Muscle of leg (tissue), 3 donors: ENCODE measurements at regions not wholly inside any gene's neighbourhood (a gene's known extent, or its start where the extent isn't known, plus 50 kb on each side); places are given as distances from the start of the nearest gene placed in this dataset.

Source experiments
- DNase-seq: peaks from one replicate; pipeline ENCODE4 v3.0.0; 2013
- H3K27ac ChIP-seq: one replicate; pipeline ENCODE4 v1.5.1; 2013; ENCODE audit warnings: mild to moderate bottlenecking, low read length, control low read depth
- H3K27me3 ChIP-seq: one replicate; pipeline ENCODE4 v1.6.1; 2013; ENCODE audit warnings: low read length; ENCODE audit not compliant: control insufficient read depth, insufficient read depth
- H3K36me3 ChIP-seq: one replicate; pipeline ENCODE4 v1.6.1; 2013; ENCODE audit warnings: low read length; ENCODE audit not compliant: control insufficient read depth, insufficient read depth
- H3K4me1 ChIP-seq: one replicate; pipeline ENCODE4 v1.6.1; 2013; ENCODE audit warnings: low read length; ENCODE audit not compliant: control insufficient read depth, insufficient read depth
- H3K4me3 ChIP-seq: one replicate; pipeline ENCODE4 v1.5.1; 2013; ENCODE audit warnings: low read length, control low read depth
- H3K9me3 ChIP-seq: replicated peaks from 2 replicates; pipeline ENCODE4 v1.6.1; 2013; ENCODE audit warnings: low read depth, low read length; ENCODE audit not compliant: control insufficient read depth
- WGBS: methylation state at CpG from one replicate; pipeline ENCODE4 v1.1.5; 2013; ENCODE audit warnings: missing lambda C conversion rate; ENCODE audit not compliant: insufficient coverage; 5-methylcytosine and 5-hydroxymethylcytosine counted together

- H3K4me3 ChIP-seq = no peak overlapping the region
- H3K4me1 ChIP-seq = no peaks in the 10 kb centered on the region
- H3K36me3 ChIP-seq = no peaks in the 10 kb centered on the region
- no peak overlapping the region for H3K27ac ChIP-seq
- 82% methylated on average over 30 of the region's 30 CpGs for WGBS
- peaks cover 2% of the 10 kb centered on the region for H3K27me3 ChIP-seq
- no peak for DNase-seq
- H3K9me3 ChIP-seq = no peaks in the 10 kb centered on the region
Observed at GRCh38 chr2:238985931-238986446, 138.1 kb downstream of the TWIST2 start.

GRCh38 chr2:238986491-238987351, 138.8 kb downstream of the TWIST2 start:
- Histone ChIP-seq H3K27ac (no peak overlapping the region), H3K4me3 (no peak overlapping the region), H3K9me3 (no peaks in the 10 kb centered on the region), H3K36me3 (no peaks in the 10 kb centered on the region), H3K4me1 (no peaks in the 10 kb centered on the region), H3K27me3 (peaks cover 2% of the 10 kb centered on the region)
- WGBS = 82% methylated on average over 28 of the region's 41 CpGs
- no peak for DNase-seq

GRCh38 chr2:238987352-238987981, 139.6 kb downstream of the TWIST2 start:
- Histone ChIP-seq H3K36me3 (no peaks in the 10 kb centered on the region), H3K27me3 (peaks cover 2% of the 10 kb centered on the region), H3K4me3 (no peak overlapping the region), H3K4me1 (no peaks in the 10 kb centered on the region), H3K27ac (no peak overlapping the region), H3K9me3 (no peaks in the 10 kb centered on the region)
- WGBS = 78% methylated on average over 10 of the region's 14 CpGs
- DNase-seq = no peak

- Histone ChIP-seq H3K27ac (no peak overlapping the region), H3K9me3 (no peaks in the 10 kb centered on the region), H3K4me3 (no peak overlapping the region), H3K36me3 (no peaks in the 10 kb centered on the region), H3K27me3 (peaks cover 2% of the 10 kb centered on the region), H3K4me1 (no peaks in the 10 kb centered on the region)
- WGBS = 76% methylated on average over 4 of the region's 7 CpGs
- no peak for DNase-seq
Observed at GRCh38 chr2:238988105-238988504, 140.2 kb downstream of the TWIST2 start.

- DNase-seq = no peak
- Histone ChIP-seq H3K36me3 (no peaks in the 10 kb centered on the region), H3K27ac (no peak overlapping the region), H3K4me1 (no peaks in the 10 kb centered on the region), H3K9me3 (peaks cover 2% of the 10 kb centered on the region), H3K4me3 (no peak overlapping the region), H3K27me3 (peaks cover 2% of the 10 kb centered on the region)
- WGBS = 92% methylated on average over 5 of the region's 5 CpGs
Observed at GRCh38 chr2:238988752-238989151, 140.9 kb downstream of the TWIST2 start.

- Histone ChIP-seq H3K27me3 (peaks cover 2% of the 10 kb centered on the region), H3K4me1 (no peaks in the 10 kb centered on the region), H3K9me3 (peaks cover 4% of the 10 kb centered on the region), H3K4me3 (no peak overlapping the region), H3K36me3 (no peaks in the 10 kb centered on the region), H3K27ac (no peak overlapping the region)
- 96% methylated on average over 6 of the region's 10 CpGs for WGBS
- no peak for DNase-seq
Observed at GRCh38 chr2:238989484-238989883, 141.6 kb downstream of the TWIST2 start.

- H3K27ac ChIP-seq = no peak overlapping the region
- peaks cover 5% of the 10 kb centered on the region for H3K9me3 ChIP-seq
- H3K27me3 ChIP-seq = peaks cover 7% of the 10 kb centered on the region
- DNase-seq = no peak
- no CpG with 5 or more reads among the region's 3 CpGs for WGBS
- no peaks in the 10 kb centered on the region for H3K36me3 ChIP-seq
- peaks cover 13% of the 10 kb centered on the region for H3K4me1 ChIP-seq
- H3K4me3 ChIP-seq = no peak overlapping the region
Observed at GRCh38 chr2:238994432-238994831, 146.5 kb downstream of the TWIST2 start.

- Histone ChIP-seq H3K27ac (no peak overlapping the region), H3K4me1 (peaks cover 14% of the 10 kb centered on the region), H3K4me3 (no peak overlapping the region), H3K36me3 (no peaks in the 10 kb centered on the region), H3K9me3 (peaks cover 5% of the 10 kb centered on the region), H3K27me3 (peaks cover 8% of the 10 kb centered on the region)
- no peak for DNase-seq
- no CpG with 5 or more reads among the region's 3 CpGs for WGBS
Observed at GRCh38 chr2:238994876-238995275, 147.0 kb downstream of the TWIST2 start.

GRCh38 chr2:238995634-238996033, 147.7 kb downstream of the TWIST2 start:
- H3K27ac ChIP-seq = no peak overlapping the region
- H3K27me3 ChIP-seq = peaks cover 8% of the 10 kb centered on the region
- H3K9me3 ChIP-seq = peaks cover 9% of the 10 kb centered on the region
- no peak for DNase-seq
- peaks cover 14% of the 10 kb centered on the region for H3K4me1 ChIP-seq
- H3K4me3 ChIP-seq = no peak overlapping the region
- WGBS = no CpG with 5 or more reads among the region's 1 CpG
- no peaks in the 10 kb centered on the region for H3K36me3 ChIP-seq

GRCh38 chr2:238996331-238997136, 148.6 kb downstream of the TWIST2 start:
- peaks cover 9% of the 10 kb centered on the region for H3K9me3 ChIP-seq
- H3K27me3 ChIP-seq = peaks cover 8% of the 10 kb centered on the region
- no peaks in the 10 kb centered on the region for H3K36me3 ChIP-seq
- DNase-seq = no peak
- no peak overlapping the region for H3K27ac ChIP-seq
- 86% methylated on average over 17 of the region's 21 CpGs for WGBS
- H3K4me3 ChIP-seq = no peak overlapping the region
- H3K4me1 ChIP-seq = peaks cover 14% of the 10 kb centered on the region
